ENCODE measurements at regions not wholly inside any gene's neighbourhood (a gene's known extent, or its start where the extent isn't known, plus 50 kb on each side); places are given as distances from the start of the nearest gene placed in this dataset.
A peak's percentile ranks its signal among the peaks of the same experiment; 100 is the strongest.

DNA sequence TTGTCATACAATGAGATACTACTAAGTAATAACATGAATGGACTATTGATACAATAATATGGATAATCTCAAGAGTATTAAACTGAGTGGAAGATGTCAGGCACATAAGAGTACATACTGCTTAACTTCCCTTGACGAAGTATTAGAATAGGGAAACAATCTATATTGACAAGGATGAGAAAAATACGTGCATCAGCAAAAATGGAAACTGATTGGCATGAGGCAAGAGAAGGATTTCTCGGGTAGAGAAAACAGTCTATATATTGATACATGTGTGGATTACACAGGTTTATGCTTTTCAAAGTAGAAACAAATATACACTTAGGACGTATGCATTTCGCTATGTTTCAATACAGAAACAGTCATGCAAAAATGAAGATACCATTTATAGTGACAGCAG, 57.4 kb downstream of the PRR20E start:
- no peaks in the 10 kb centered on the region for H3K27me3 ChIP-seq (ENCODE audit: insufficient read depth, low read length)
- no peaks in the 10 kb centered on the region for H3K36me3 ChIP-seq (ENCODE audit: insufficient read depth, low read depth, low read length)
- H3K4me1 ChIP-seq (ENCODE audit: insufficient read depth, low read length) = no peaks in the 10 kb centered on the region
- no peak overlapping the region for H3K27ac ChIP-seq (ENCODE audit: low read length)
- no peak overlapping the region for H3K4me3 ChIP-seq (ENCODE audit: low read length)
- H3K9me3 ChIP-seq (ENCODE audit: insufficient read depth, low read depth, low read length) = no peaks in the 10 kb centered on the region
- no peak overlapping the region for H3K9ac ChIP-seq (ENCODE audit: low read depth, low read length)

DNA sequence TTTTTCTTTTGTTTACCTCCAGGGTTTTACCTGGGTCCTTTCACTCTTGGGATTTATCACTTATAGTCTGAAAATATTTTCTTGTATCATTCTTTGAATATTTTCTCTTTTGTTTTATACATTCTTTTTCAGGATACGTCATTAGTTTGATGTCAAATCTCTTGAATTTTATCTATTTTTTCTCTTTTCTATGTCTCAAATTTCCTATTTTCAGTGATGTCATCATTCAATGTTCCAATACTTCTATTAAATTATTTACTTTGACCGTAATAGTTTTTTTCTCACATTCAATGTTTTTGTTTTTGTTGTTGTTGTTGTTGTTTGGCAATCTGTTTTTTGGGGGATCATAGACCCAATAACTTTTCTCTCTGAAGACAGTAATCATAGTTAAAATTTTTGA, 83.5 kb downstream of the PRR20E start:
- Histone ChIP-seq H3K36me3 (ENCODE audit: insufficient read depth, low read depth, low read length) (no peaks in the 10 kb centered on the region), H3K9me3 (ENCODE audit: insufficient read depth, low read depth, low read length) (no peaks in the 10 kb centered on the region), H3K27ac (ENCODE audit: low read length) (no peak overlapping the region), H3K9ac (ENCODE audit: low read depth, low read length) (no peak overlapping the region), H3K4me1 (ENCODE audit: insufficient read depth, low read length) (no peaks in the 10 kb centered on the region), H3K4me3 (ENCODE audit: low read length) (no peak overlapping the region), H3K27me3 (ENCODE audit: insufficient read depth, low read length) (no peaks in the 10 kb centered on the region)

DNA sequence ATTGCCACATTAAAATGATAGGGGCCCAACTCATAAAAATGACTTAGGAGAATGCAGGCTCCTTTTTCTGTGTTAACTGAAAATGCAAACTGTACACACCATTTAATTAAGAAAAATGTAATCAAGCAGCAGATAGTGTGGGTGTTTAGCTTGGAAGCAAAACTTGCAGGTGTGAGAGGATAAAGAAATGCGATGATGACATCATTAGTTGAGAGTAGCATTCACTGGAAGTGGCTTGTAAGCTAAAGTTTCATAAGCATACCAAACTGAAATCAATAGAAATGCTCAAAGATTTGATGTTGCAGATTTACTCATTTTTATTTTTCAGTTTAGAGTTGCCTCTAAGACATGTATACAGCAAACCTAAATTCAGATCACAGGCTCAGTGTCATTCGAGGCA, 86.6 kb downstream of the PRR20E start:
- Histone ChIP-seq H3K27ac (ENCODE audit: low read length) (no peak overlapping the region), H3K36me3 (ENCODE audit: insufficient read depth, low read depth, low read length) (no peaks in the 10 kb centered on the region), H3K9ac (ENCODE audit: low read depth, low read length) (no peak overlapping the region), H3K4me3 (ENCODE audit: low read length) (no peak overlapping the region), H3K9me3 (ENCODE audit: insufficient read depth, low read depth, low read length) (no peaks in the 10 kb centered on the region), H3K4me1 (ENCODE audit: insufficient read depth, low read length) (no peaks in the 10 kb centered on the region), H3K27me3 (ENCODE audit: insufficient read depth, low read length) (no peaks in the 10 kb centered on the region)

DNA sequence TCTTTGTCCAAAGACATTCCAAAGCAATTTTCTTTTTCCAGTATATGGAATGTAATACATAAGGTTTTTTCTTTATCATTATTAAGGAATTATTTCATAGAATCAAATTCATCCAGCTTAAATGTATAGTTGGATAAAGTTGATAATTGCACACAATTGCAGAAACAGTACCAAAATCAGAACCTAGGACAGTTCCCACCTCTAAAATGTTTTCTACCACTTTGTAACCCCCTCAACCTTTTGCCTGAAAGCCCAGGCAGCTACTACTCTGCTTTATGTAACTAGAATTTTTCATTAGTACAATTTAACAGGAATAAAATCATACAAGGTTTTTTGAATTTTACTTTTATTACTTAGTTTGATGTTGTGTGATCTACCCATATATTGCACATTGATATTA, 98.0 kb downstream of the PRR20E start:
- Histone ChIP-seq H3K27me3 (ENCODE audit: insufficient read depth, low read length) (no peaks in the 10 kb centered on the region), H3K9ac (ENCODE audit: low read depth, low read length) (no peak overlapping the region), H3K4me3 (ENCODE audit: low read length) (no peak overlapping the region), H3K4me1 (ENCODE audit: insufficient read depth, low read length) (no peaks in the 10 kb centered on the region), H3K36me3 (ENCODE audit: insufficient read depth, low read depth, low read length) (no peaks in the 10 kb centered on the region), H3K27ac (ENCODE audit: low read length) (no peak overlapping the region), H3K9me3 (ENCODE audit: insufficient read depth, low read depth, low read length) (no peaks in the 10 kb centered on the region)

DNA sequence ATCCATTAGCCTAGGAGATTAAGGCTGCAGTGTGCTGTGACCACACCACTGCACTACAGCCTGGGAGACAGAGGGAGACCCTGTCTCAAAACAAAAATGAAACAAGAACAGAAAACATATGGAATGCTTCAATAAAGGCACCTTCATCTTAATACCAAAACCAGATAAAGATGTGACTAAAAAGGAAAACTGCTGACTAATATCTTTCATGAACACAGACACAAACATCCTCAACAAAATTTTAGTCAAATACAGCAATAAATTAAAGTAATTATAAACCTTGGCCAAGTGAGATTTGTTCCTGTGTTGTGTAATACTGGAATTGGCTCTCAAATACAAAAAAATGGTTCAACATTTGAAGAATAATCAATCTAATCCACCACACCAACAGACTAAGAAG, 103.5 kb downstream of the PRR20E start:
- Histone ChIP-seq H3K4me3 (ENCODE audit: low read length) (no peak overlapping the region), H3K27ac (ENCODE audit: low read length) (no peak overlapping the region), H3K4me1 (ENCODE audit: insufficient read depth, low read length) (no peaks in the 10 kb centered on the region), H3K9me3 (ENCODE audit: insufficient read depth, low read depth, low read length) (no peaks in the 10 kb centered on the region), H3K27me3 (ENCODE audit: insufficient read depth, low read length) (no peaks in the 10 kb centered on the region), H3K9ac (ENCODE audit: low read depth, low read length) (no peak overlapping the region), H3K36me3 (ENCODE audit: insufficient read depth, low read depth, low read length) (no peaks in the 10 kb centered on the region)

DNA sequence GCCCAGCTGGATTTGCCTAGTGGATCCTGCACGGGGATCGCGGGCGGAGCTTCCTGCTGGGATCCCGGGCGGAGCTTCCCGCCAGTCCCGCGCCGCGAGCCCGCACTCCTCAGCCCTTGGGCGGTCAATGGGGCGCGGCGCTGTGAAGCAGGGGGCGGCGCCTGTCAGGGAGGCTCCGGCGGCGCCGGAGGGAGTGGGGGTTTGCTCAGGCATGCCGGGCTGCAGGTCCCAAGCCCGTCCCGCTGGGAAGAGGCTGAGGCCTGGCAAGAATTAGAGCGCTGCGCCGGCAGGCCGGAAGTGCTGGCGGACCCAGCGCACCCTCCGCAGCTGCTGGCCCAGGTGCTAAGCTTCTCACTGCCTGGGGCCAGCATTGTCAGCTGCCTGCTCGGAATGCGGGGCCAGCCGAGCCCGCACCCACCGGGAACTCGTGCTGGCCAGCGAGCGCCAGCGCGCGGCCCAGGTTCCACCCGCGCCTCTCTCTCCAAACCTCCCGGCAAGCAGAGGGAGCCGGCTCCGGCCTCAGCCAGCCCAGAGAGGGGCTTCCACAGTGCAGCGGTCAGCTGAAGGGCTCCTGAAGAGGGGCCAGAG, 119.6 kb downstream of the PRR20E start:
- Histone ChIP-seq H3K9ac (ENCODE audit: low read depth, low read length) (no peak overlapping the region), H3K9me3 (ENCODE audit: insufficient read depth, low read depth, low read length) (no peaks in the 10 kb centered on the region), H3K4me3 (ENCODE audit: low read length) (peak overlapping the region; percentile 37; the same call in 1 of the 2 replicates), H3K4me1 (ENCODE audit: insufficient read depth, low read length) (no peaks in the 10 kb centered on the region), H3K27ac (ENCODE audit: low read length) (no peak overlapping the region), H3K36me3 (ENCODE audit: insufficient read depth, low read depth, low read length) (no peaks in the 10 kb centered on the region), H3K27me3 (ENCODE audit: insufficient read depth, low read length) (no peaks in the 10 kb centered on the region)

DNA sequence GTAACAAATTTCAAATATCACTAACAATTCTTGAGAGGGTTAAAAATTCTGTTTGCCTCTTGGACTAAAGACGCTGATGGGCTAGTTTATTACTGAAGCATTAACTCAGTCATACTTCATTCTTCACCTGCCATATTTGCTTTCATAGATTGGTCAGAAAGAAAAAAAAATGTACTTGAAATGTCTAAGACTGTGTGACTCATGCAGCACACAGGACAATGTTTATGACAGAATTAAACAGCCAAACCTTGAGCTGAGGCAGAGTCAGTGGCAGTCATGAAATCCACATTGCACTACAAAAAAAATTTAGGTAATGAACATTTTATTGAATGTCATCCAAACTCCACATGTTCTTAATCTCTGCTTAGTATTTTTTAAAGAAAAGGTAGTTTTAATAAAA, 135.6 kb downstream of the PRR20E start:
- Histone ChIP-seq H3K36me3 (ENCODE audit: insufficient read depth, low read depth, low read length) (no peaks in the 10 kb centered on the region), H3K4me1 (ENCODE audit: insufficient read depth, low read length) (no peaks in the 10 kb centered on the region), H3K27me3 (ENCODE audit: insufficient read depth, low read length) (no peaks in the 10 kb centered on the region), H3K4me3 (ENCODE audit: low read length) (no peak overlapping the region), H3K9me3 (ENCODE audit: insufficient read depth, low read depth, low read length) (no peaks in the 10 kb centered on the region), H3K9ac (ENCODE audit: low read depth, low read length) (no peak overlapping the region), H3K27ac (ENCODE audit: low read length) (no peak overlapping the region)

DNA sequence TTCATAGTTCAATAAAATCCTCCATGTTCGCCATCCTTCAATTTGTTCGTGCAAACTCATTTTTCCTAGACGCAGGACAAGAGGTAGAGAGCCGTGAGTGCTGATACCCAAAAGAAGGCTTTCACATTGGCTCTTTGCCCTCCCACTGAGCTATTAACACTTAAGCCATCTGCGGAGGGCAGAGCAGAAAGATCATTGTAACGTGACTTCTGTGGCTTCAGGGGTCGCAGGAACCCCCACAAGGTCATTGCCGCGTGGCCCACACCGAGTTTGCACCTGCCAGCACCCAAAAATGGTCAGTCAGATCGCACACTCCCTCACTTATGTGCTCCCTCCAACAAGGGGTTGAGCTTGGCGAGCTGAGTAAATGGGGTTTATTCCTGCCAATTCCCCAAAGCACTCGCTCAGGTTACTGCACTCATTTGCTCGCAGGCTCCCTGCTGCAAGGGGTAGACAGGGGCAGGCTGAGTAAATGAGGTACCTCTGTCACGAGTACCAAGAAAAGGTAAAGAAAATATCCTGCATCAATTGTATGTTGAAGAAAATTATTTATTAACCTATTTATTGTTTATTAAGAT, 144.1 kb downstream of the PRR20E start:
- peak overlapping the region; percentile 65 for H3K4me3 ChIP-seq (ENCODE audit: low read length)
- peaks cover 9% of the 10 kb centered on the region for H3K27me3 ChIP-seq (ENCODE audit: insufficient read depth, low read length)
- no peaks in the 10 kb centered on the region for H3K36me3 ChIP-seq (ENCODE audit: insufficient read depth, low read depth, low read length)
- no peak overlapping the region for H3K27ac ChIP-seq (ENCODE audit: low read length)
- no peaks in the 10 kb centered on the region for H3K9me3 ChIP-seq (ENCODE audit: insufficient read depth, low read depth, low read length)
- H3K4me1 ChIP-seq (ENCODE audit: insufficient read depth, low read length) = peaks cover 4% of the 10 kb centered on the region
- peak overlapping the region; percentile 23; the same call in 1 of the 2 replicates for H3K9ac ChIP-seq (ENCODE audit: low read depth, low read length)

DNA sequence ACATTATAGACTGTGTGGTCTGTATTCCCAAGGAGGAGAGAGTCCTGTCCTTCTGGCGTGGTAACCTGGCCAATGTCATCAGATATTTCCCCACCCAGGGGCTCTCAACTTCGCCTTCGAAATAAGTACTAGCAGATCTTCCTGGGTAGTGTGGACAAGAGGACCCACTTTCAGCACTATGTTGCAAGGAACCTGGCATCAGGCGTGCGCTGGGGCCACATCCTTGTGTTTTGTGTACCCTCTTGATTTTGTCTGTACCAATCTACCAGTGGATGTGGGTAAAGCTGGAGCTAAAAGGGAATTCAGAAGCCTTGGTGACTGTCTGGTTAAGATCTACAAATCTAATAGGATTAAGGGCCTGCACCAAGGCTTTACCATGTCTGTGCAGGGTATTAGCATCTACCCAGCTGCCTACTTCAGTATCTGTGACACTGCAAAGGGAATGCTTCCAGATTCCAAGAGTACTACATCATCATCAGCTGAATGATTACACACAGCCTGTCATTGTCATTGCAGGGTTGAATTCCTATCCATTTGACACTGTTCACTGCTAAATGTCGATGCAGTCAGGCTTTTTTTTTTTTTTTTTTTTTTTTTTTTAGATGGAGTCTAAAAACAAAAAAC, 148.0 kb downstream of the PRR20E start:
- H3K4me3 ChIP-seq (ENCODE audit: low read length) = no peak overlapping the region
- no peaks in the 10 kb centered on the region for H3K9me3 ChIP-seq (ENCODE audit: insufficient read depth, low read depth, low read length)
- H3K4me1 ChIP-seq (ENCODE audit: insufficient read depth, low read length) = peaks cover 4% of the 10 kb centered on the region
- H3K9ac ChIP-seq (ENCODE audit: low read depth, low read length) = no peak overlapping the region
- no peaks in the 10 kb centered on the region for H3K36me3 ChIP-seq (ENCODE audit: insufficient read depth, low read depth, low read length)
- peaks cover 9% of the 10 kb centered on the region for H3K27me3 ChIP-seq (ENCODE audit: insufficient read depth, low read length)
- H3K27ac ChIP-seq (ENCODE audit: low read length) = no peak overlapping the region

DNA sequence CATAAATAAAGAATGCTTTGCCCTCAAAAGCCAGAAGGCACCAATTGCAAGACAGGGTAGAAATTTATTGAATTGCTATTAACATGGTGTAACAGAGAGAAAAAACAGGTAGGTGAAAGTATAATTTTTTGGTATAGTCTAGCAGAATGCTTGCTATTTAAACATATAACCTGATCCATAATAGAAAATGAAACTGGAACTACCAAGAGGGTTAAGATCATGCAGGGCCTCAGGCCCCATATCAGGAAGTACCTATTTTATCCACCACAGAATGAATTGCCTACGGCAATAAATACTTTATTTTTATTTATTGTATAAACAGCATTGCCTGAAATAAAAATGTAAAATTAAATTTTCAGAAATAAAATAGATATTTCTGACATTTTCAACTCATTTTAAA, 159.5 kb downstream of the PRR20E start:
- no peak overlapping the region for H3K9ac ChIP-seq (ENCODE audit: low read depth, low read length)

DNA sequence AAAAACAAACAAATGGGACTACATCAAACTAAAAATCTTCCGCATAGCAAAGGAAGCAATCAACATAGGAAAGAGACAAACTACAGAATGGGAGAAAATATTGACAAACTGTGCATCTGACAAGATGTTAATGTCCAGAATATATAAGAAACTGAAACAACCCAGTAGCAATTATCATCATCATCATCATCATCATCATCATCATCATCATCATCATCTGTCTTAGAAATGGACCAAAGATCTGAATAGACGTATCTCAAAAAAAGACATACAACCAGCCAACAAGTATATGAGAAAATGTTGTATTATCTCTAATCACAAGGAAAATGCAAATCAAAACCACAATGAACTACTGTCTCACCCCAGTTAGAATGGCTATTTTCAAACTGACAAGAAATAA, 173.9 kb downstream of the PRR20E start:
- H3K4me3 ChIP-seq (ENCODE audit: low read length) = no peak overlapping the region
- H3K9ac ChIP-seq (ENCODE audit: low read depth, low read length) = no peak overlapping the region
- H3K27me3 ChIP-seq (ENCODE audit: insufficient read depth, low read length) = no peaks in the 10 kb centered on the region
- H3K4me1 ChIP-seq (ENCODE audit: insufficient read depth, low read length) = no peaks in the 10 kb centered on the region
- H3K9me3 ChIP-seq (ENCODE audit: insufficient read depth, low read depth, low read length) = no peaks in the 10 kb centered on the region
- H3K27ac ChIP-seq (ENCODE audit: low read length) = no peak overlapping the region
- no peaks in the 10 kb centered on the region for H3K36me3 ChIP-seq (ENCODE audit: insufficient read depth, low read depth, low read length)

More for the DNA sequence above, 159.5 kb downstream of the PRR20E start:
- Histone ChIP-seq H3K36me3 (ENCODE audit: insufficient read depth, low read depth, low read length) (no peaks in the 10 kb centered on the region), H3K4me1 (ENCODE audit: insufficient read depth, low read length) (no peaks in the 10 kb centered on the region), H3K27me3 (ENCODE audit: insufficient read depth, low read length) (no peaks in the 10 kb centered on the region), H3K27ac (ENCODE audit: low read length) (no peak overlapping the region), H3K4me3 (ENCODE audit: low read length) (no peak overlapping the region), H3K9me3 (ENCODE audit: insufficient read depth, low read depth, low read length) (no peaks in the 10 kb centered on the region)

DNA sequence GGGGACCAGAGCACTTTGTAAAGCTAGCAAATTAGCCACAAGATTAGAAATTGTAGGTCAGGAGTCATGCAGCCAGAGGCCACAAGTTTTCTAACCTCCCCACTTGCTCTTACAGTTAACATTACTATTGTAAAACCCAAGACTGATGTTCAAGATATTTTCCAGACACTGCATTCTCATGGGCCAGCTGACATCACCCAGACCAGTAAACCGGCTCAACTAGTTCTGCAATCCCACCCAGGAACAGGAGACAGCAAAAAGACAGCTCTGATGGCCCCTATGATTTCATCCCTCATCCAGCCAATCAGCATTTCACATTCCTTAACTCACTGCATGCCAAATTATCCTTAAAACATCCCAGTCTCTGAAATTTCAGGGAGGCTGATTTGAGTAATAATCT, 178.5 kb downstream of the PRR20E start:
- Histone ChIP-seq H3K36me3 (ENCODE audit: insufficient read depth, low read depth, low read length) (no peaks in the 10 kb centered on the region), H3K9me3 (ENCODE audit: insufficient read depth, low read depth, low read length) (no peaks in the 10 kb centered on the region), H3K4me1 (ENCODE audit: insufficient read depth, low read length) (no peaks in the 10 kb centered on the region), H3K27ac (ENCODE audit: low read length) (no peak overlapping the region), H3K27me3 (ENCODE audit: insufficient read depth, low read length) (no peaks in the 10 kb centered on the region), H3K9ac (ENCODE audit: low read depth, low read length) (no peak overlapping the region), H3K4me3 (ENCODE audit: low read length) (no peak overlapping the region)

Measured in iPS-20b (cell line).